ENCODE measurements at regions not wholly inside any gene's neighbourhood (a gene's known extent, or its start where the extent isn't known, plus 50 kb on each side); places are given as distances from the start of the nearest gene placed in this dataset.
A peak's percentile ranks its signal among the peaks of the same experiment; 100 is the strongest.

- H3K27ac ChIP-seq (ENCODE audit: extremely low read depth, low read depth, low read length) = no peak overlapping the region
- no peak overlapping the region for H3K4me3 ChIP-seq
- no peaks in the 10 kb centered on the region for H3K79me2 ChIP-seq (ENCODE audit: control insufficient read depth, insufficient read depth, low read length)
- POLR2A ChIA-PET = interaction anchor here (1.6 kb wide), 1 partner anchor 11 kb away, joined by 5 read pairs; no protein-coding TSS in a partner anchor
- no peaks in the 10 kb centered on the region for H4K20me1 ChIP-seq (replicated peaks; ENCODE audit: control insufficient read depth, insufficient read depth, low read length)
- no peaks in the 10 kb centered on the region for H3K9me1 ChIP-seq (ENCODE audit: control insufficient read depth, insufficient read depth, low read length)
- H3K36me3 ChIP-seq (ENCODE audit: control insufficient read depth, insufficient read depth, low read length) = no peaks in the 10 kb centered on the region
- in situ Hi-C loops (cut with MboI) (no loop called here), intact Hi-C loops (cut with micrococcal nuclease) (no loop called here)
- H3K4me2 ChIP-seq (ENCODE audit: insufficient read depth, low read length) = no peak overlapping the region
- no peaks in the 10 kb centered on the region for H3K9me3 ChIP-seq (replicated peaks; ENCODE audit: control insufficient read depth, insufficient read depth, low read depth, low read length)
- no TSS peak for BruUV-seq (replicated peaks)
- H3K9ac ChIP-seq (ENCODE audit: insufficient read depth in 1 of 2, low read depth in 2 of 2, low read length in 2 of 2) = no peak overlapping the region
- peaks cover 27 to 47% of the 10 kb centered on the region in 2 experiments for H3K27me3 ChIP-seq (ENCODE audit: control insufficient read depth in 2 of 2, insufficient read depth in 2 of 2, low read length in 2 of 2)
- ATAC-seq (no peak), DNase-seq (ENCODE audit: extremely low read depth in 1 of 4, low spot score in 3 of 4) (no peak), FAIRE-seq (no peak)
- 1% methylated on average over 7 of the region's 7 CpGs for WGBS (ENCODE audit: insufficient coverage, low coverage, missing lambda C conversion rate)
- CTCF ChIA-PET (ENCODE audit: low intra/inter-chr PET ratio) = no interaction called here
- no peak overlapping the region for H2AFZ ChIP-seq (ENCODE audit: low read depth, low read length)
- no peaks in the 10 kb centered on the region; a peak in 1 of 5 replicates for H3K4me1 ChIP-seq (replicated peaks in 1 of 2; ENCODE audit: control insufficient read depth in 2 of 2, insufficient read depth in 2 of 2, low read length in 2 of 2)
- no peak for TF ChIP-seq CBX2 (IDR thresholded peaks at IDR 0.05; ENCODE audit: insufficient read depth, low read length, poor library complexity, severe bottlenecking)
- TF ChIP-seq MAX (CRISPR knock-in tag; IDR thresholded peaks at IDR 0.05) = 0 out of 2 replicates have a peak, but pooled peaks have one; percentile 16
Measured at GRCh38 chr6:4588581-4588980, 187.6 kb upstream of the CDYL start.

- in situ Hi-C loops (cut with MboI) (no loop called here), intact Hi-C loops (cut with micrococcal nuclease) (no loop called here)
- Histone ChIP-seq H3K9me3 (replicated peaks; ENCODE audit: control insufficient read depth, insufficient read depth, low read depth, low read length) (no peaks in the 10 kb centered on the region), H3K4me2 (ENCODE audit: insufficient read depth, low read length) (no peak overlapping the region), H3K27me3 (ENCODE audit: control insufficient read depth in 2 of 2, insufficient read depth in 2 of 2, low read length in 2 of 2) (peaks cover 27 to 46% of the 10 kb centered on the region in 2 experiments), H3K4me1 (replicated peaks in 1 of 2; ENCODE audit: control insufficient read depth in 2 of 2, insufficient read depth in 2 of 2, low read length in 2 of 2) (no peaks in the 10 kb centered on the region; a peak in 1 of 5 replicates), H3K36me3 (ENCODE audit: control insufficient read depth, insufficient read depth, low read length) (no peaks in the 10 kb centered on the region), H3K27ac (ENCODE audit: extremely low read depth, low read depth, low read length) (no peak overlapping the region), H3K9me1 (ENCODE audit: control insufficient read depth, insufficient read depth, low read length) (no peaks in the 10 kb centered on the region), H3K79me2 (ENCODE audit: control insufficient read depth, insufficient read depth, low read length) (no peaks in the 10 kb centered on the region), H3K4me3 (no peak overlapping the region), H3K9ac (ENCODE audit: insufficient read depth in 1 of 2, low read depth in 2 of 2, low read length in 2 of 2) (no peak overlapping the region), H2AFZ (ENCODE audit: low read depth, low read length) (no peak overlapping the region), H4K20me1 (replicated peaks; ENCODE audit: control insufficient read depth, insufficient read depth, low read length) (no peaks in the 10 kb centered on the region)
- TF ChIP-seq BHLHE40 (IDR thresholded peaks at IDR 0.05; ENCODE audit: low read length) = no peak
- no peak for TF ChIP-seq CBFA2T3 (IDR thresholded peaks at IDR 0.05)
- no peak for TF ChIP-seq ETS2 (tag; IDR thresholded peaks at IDR 0.05; ENCODE audit: borderline replicate concordance, poor library complexity, severe bottlenecking)
- TF ChIP-seq RUNX1 (IDR thresholded peaks at IDR 0.05; ENCODE audit: low read depth) = no peak
- TF ChIP-seq ZBTB5 (IDR thresholded peaks at IDR 0.05) = no peak
- no peak for TF ChIP-seq CSDE1 (IDR thresholded peaks at IDR 0.05)
- WGBS (ENCODE audit: insufficient coverage, low coverage, missing lambda C conversion rate) = under 1% methylated on average over 5 of the region's 5 CpGs
- POLR2A ChIA-PET = interaction anchor here (1.6 kb wide), 1 partner anchor 11 kb away, joined by 5 read pairs; no protein-coding TSS in a partner anchor
- BruUV-seq (replicated peaks) = no TSS peak
- FAIRE-seq = no peak
- CTCF ChIA-PET (ENCODE audit: low intra/inter-chr PET ratio) = no interaction called here
- no peak for ATAC-seq
- DNase-seq (ENCODE audit: extremely low read depth in 1 of 4, low spot score in 3 of 4) = no peak
Measured at GRCh38 chr6:4588163-4588562, 188.0 kb upstream of the CDYL start.

All from K562 (cell line).